GM12864 (cell line): ENCODE measurements at regions not wholly inside any gene's neighbourhood (a gene's known extent, or its start where the extent isn't known, plus 50 kb on each side); places are given as distances from the start of the nearest gene placed in this dataset.

Source experiments
- DNase-seq: peaks from one replicate; pipeline ENCODE4 v3.0.0-alpha.2; 2011; ENCODE audit warnings: low read depth
- H3K4me3 ChIP-seq: 2 replicates; pipeline ENCODE4 v1.5.1; 2011; ENCODE audit warnings: mild to moderate bottlenecking, low read depth, low read length, control low read depth
- CTCF ChIP-seq: IDR thresholded peaks from 2 replicates; pipeline ENCODE4 v1.5.1; 2011; ENCODE audit warnings: low read depth, mild to moderate bottlenecking, moderate library complexity, low read length, control low read depth, inconsistent platforms; ENCODE audit errors: missing control alignments

- no peak for DNase-seq
- no peak overlapping the region for H3K4me3 ChIP-seq
- TF ChIP-seq CTCF, result no peak
Measured at GRCh38 chr10:104517946-104518345, 123.1 kb upstream of the SORCS3 start.

- no peak for TF ChIP-seq CTCF
- DNase-seq, result no peak
- no peak overlapping the region for H3K4me3 ChIP-seq
Measured at GRCh38 chr10:104518891-104519290, 122.2 kb upstream of the SORCS3 start.

GRCh38 chr10:104520653-104521052, 120.4 kb upstream of the SORCS3 start:
- DNase-seq, result no peak
- H3K4me3 ChIP-seq, result no peak overlapping the region
- no peak for TF ChIP-seq CTCF

GRCh38 chr10:104521901-104522694, 119.0 kb upstream of the SORCS3 start:
- DNase-seq, result no peak
- no peak for TF ChIP-seq CTCF
- no peak overlapping the region for H3K4me3 ChIP-seq

GRCh38 chr10:104526188-104526587, 114.9 kb upstream of the SORCS3 start:
- TF ChIP-seq CTCF, result no peak
- no peak for DNase-seq
- H3K4me3 ChIP-seq, result no peak overlapping the region

- no peak overlapping the region for H3K4me3 ChIP-seq
- TF ChIP-seq CTCF, result no peak
- no peak for DNase-seq
Measured at GRCh38 chr10:104527013-104527412, 114.1 kb upstream of the SORCS3 start.

GRCh38 chr10:104540181-104540580, 100.9 kb upstream of the SORCS3 start:
- no peak overlapping the region for H3K4me3 ChIP-seq
- no peak for TF ChIP-seq CTCF
- DNase-seq, result no peak
